RPMI7951 (cell line): ENCODE measurements at regions not wholly inside any gene's neighbourhood (a gene's known extent, or its start where the extent isn't known, plus 50 kb on each side); places are given as distances from the start of the nearest gene placed in this dataset.
"Not testable (repeated sequence)": the region's sequence is repeated elsewhere in the genome, so short reads cannot be mapped to it uniquely, and the experiment has no call there.

Experiments
- DNase-seq: peaks from one replicate; pipeline ENCODE4 v3.0.0-alpha.2; 2012; ENCODE audit warnings: low read depth

DNA sequence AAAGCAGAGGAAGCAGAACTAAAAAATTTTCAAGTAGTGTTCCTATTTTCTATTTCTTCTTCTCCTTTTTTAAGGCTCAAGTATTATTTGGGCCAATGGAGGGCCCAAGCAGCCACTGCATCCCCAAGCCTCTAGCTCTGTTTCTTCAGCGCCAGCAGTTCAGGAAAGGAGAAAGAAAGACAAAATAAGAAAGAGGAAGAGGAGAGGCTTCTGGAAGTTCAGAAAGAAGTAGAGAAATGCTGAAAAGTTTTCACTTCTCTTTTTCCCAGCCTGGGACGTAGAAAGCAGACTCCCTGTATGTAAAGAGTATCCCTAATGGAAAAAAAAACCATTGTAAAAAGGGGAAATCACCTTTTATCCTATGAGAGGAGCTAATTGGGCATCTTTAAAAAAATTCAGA, 165.5 kb upstream of the KLF12 start:
- DNase-seq, result no peak

DNA sequence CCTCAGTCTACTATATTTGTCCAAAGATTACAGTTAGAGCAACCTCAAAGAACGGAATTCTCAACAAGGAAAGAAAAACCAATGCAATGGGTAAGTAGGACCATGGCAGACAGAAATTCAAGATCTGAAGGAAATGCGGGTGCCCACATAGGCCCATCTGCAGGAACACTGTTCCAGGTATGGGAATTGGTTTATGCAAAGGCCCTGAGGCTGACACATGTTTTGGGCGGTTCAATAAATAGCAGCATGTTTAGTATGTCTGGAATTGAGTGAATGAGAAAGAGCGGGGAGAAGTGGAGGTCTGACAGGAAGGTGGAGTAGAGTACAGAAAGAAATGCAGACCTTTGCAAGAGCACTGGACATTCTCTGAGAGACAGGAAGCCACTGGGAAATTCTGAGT, 164.7 kb upstream of the KLF12 start:
- no peak for DNase-seq

DNA sequence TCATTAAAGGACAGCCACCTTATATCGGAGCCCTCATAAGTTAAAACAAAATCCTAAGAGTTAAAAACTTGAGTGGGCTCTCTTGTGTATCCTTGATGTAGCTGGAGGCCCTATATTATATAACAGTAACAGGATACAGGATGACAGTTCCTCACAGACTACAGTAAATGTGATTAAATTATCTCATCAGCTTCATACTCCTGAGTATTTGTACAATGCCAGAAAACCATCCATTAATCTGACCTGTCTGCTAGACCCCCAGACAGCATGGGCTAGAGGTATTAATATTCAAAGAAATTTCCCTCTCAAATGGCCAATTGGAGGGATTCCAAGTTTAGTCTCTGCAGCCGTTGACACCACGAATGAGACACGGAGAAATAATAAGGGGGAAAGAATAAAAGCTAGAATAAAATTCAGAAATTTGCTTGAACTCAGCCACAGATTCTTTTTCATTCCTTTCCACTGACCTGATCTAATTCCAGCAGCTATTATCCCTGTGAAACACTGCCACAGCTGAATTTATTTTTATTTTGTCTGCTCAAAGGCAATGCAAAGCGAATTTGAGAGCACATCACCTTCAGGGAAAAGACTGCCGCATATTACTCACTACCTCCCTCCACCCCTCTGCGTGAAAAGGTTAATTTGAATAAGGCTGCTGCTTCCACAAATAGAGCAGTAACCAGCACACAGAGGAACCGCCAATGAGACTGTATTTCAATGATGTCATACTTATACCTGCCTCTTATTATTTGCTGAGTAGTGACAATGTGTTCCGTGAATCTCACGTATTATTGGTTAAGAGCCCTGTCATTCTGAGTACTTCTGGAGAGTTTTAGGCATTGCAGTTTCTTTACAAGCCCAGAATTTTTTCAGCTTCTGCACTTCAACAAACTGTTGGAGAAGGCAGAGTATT, 155.9 kb upstream of the KLF12 start:
- DNase-seq, result peak; percentile 43

DNA sequence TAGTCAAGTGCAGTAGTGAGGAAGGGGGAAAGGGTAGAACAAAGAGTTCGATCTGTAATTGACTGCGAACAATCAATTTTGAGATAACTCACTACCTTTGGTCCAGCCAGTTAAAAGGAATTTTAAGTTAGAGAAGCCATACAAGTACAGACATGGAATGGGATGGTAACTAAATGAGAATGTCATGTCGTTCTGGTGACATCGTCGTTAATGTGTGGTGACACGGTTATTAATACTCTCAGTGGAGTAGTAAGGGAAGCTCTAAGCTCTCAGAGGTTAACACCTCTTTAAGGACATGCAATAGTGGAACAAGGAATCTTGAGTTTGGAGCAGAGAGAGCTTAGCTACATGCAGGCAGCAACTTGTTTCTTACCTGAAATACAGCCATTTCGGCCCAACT, 154.9 kb upstream of the KLF12 start:
- no peak for DNase-seq

DNA sequence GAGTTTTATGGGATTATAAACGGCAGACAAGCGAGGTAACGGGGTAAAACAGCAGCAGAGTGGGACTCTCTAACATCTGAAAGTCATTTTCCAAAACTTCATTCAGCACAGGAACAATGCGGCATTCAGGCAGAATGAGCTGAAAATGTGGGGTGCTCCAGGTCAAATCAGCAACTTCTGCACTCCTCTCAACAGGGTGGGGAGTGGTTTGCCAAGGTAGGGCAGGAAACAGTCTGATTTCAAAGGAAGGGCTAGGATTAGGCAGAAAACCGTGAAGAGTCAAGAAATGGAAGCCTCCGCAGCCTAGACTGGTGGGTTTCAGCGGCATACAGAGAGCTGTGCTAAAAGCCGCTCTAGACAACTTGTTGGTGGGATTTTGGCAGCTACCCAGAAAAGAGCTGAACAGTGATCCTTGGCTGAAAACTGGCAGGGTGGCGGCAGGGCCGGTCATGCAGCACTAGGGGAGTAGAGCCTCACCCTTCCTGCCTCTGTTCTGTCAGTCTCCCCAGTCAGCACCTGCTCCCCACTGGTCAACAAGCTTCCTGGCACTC, 154.2 kb upstream of the KLF12 start:
- DNase-seq, result peak; percentile 15

DNA sequence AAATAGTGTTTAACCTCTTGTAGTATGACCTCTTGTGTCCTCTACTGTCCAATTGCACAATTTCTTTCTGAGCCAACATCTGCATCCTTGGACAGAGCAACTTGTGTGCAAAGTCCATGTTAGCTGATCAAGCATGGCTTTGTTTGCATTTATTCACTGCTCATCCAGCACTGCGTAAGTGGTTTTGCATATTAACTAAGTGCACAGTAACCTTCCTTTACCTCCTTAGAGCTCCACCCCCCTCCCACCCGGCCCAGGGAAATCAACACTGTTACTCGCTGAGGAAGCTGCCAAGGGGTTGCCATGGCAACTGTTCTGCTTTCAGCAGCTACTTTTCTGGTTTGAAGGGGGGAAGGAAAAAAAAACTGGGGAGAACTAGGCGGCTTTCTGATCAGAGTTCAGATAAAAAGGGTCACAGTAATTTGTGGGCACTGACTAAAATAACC, 153.5 kb upstream of the KLF12 start:
- DNase-seq, result peak; percentile 81

DNA sequence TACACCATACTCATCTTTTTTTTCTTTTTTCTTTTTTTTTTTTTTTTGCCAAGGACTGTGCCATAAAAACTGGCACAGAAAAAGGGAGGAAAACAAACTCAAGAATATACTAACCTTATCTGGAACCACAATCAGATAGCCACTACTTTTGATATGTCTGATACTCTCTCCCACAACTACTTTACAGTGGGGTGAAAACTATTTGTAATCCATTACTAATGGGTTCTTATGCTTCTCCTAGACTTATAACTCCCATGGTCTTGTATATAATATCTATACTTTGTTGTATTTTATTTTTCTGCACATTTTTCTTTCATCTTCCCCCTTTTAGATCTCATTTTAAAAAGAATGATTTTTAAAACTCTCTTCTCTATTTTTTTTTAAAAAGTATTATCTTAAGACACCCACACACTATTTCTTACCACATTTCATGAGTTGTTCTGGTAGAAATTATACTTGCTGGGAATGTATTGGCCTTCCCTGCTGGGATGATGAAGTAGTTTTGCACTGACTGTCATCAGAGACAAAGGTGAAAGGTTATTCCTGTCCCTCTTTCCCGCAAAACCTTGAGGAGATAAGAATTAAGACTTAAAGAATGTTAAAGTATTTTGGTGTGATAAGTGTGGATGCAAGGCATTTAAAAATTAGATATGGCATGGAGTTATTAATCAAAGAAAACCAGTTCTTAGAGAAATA, 146.7 kb upstream of the KLF12 start:
- no peak for DNase-seq

DNA sequence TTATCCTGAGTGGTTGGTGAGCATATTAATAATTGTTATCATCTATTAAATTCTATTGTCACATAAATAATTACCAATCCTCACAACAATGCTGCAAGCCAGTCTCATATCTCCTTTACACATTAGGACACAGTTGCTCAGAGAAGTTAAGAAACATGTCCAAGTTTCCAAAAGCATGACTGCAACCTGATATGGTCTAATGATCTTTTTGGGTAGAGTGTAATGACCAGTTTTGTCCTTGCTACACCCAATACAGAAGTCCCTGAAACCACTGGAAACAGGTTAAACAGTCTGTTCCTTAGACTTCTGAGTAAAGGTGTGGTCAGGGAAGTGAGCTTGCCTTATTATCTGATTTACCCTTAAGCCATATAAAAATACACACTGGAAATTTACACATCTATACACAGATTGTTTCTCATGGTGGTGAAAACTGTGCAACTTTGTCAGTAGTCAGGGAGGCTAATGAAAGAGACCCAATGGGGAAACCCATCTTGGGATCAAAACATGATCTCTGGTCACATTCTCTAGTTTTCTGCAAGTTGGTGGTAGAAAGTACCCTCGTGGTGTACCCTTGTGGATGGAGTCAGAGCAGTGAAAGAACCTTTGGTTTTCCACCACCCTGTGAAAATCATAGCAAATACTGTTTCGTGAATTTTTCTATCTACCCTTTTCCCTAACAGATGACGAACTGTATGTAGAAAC, 146.0 kb upstream of the KLF12 start:
- no peak for DNase-seq

DNA sequence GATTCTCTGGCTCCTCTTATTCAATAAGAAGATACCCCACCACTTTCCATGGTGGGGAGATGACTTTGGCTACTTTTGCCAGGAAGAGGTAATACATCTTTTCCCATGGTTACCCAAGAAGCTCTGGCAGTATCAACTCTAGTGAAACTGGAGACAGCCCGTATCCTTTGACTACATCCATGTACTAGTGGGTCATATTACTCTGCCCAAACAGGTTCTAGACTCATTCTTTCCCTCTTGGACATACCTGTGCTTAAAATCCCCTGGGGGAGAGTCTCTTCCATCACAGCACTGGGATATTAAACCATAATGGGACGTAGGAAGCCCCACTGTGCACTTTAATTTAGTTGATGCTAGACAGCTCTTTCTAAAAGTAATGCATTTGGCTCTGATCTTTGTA, 144.7 kb upstream of the KLF12 start:
- no peak for DNase-seq

DNA sequence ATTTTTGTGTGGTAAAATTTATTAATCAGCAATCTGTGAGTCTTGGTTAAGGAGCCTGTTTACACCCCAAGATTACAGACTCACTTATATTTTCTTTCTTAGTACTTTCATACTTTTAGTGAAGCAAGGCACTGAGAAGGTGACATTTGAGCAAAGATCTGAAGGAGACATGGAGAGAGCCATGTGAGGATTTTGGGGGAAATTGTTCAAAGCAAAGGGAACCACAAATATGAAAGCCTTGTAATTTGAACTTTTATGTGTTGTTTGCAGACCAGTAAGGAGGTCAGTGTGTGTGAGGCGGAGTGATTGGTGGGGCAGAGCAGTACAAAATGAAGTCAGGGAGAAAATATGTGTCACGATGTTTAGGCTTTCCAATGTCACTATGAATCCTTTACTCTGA, 140.7 kb upstream of the KLF12 start:
- DNase-seq, result no peak

DNA sequence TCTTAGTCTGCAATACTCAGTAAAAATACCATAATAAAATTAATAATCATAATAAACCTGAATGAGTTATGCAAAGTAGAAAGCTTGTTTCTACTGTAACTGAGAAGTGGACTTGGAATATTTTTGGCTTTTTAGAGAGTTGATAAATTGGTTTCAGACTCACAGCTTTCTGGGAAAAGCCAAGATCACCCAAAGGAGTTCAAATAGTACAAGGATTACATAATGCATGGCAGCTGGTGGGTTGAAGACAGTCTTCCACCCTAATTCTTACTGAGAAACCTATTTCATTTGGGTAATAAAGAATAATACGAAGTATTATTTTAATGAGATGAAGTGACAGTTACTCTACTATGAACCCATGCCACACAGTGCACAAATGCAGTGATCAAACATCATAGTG, 139.4 kb upstream of the KLF12 start:
- no peak for DNase-seq

DNA sequence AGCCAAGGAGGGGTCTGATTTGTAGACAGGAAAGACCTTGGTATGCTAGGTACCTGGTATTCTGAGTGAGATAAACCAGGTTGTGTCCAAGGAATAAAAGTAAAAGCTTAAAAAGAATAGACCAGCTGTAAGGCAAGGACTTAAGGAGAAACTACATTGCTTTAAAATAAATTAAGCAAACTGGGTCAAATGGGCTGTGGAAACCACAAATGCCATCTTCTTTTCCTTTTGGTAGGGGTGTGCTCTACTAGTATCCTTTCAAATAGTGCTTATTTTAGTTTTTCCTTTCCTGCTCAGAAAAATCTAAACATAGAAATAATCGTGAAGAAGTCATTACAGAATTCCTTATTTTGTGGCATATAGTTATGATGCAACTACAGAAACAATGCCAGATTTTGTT, 138.6 kb upstream of the KLF12 start:
- no peak for DNase-seq

DNA sequence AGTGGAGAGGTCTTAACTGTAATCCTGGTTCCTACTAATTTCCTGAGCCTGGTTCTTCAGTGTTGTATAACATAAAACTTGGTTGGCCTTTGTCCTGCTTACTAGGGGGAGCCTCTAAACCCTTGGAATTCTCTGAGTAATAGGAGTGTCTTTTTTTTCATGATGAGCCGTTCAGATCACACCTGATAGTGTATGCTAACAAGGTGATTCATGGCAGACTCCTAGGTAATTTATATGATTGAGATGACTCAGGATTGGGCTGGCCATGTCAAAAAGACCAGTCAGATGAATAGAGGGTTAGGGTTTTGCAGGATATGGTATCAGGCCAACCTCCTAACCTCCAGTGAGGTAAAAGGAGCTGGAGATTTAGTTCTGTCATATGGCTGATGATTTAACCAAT, 135.8 kb upstream of the KLF12 start:
- DNase-seq, result no peak

DNA sequence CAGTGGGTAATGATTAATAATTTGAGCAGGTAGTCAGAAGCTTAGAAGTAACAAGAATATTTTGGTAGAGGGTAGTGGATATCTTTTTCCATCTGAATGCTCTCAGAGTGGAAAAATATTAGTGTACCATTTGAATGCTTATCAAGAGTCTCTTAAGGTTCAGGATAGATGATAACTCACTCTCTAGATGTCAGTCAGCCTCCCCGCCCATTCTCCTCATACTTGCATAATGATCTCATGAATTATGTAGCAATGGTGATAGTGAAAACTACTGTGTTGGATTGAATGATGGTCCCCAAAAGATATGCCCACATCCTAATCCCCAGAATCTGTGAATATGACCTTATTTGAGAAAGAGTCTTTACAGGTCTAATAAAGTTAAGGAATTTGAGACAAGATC, 132.7 kb upstream of the KLF12 start:
- DNase-seq, result no peak

DNA sequence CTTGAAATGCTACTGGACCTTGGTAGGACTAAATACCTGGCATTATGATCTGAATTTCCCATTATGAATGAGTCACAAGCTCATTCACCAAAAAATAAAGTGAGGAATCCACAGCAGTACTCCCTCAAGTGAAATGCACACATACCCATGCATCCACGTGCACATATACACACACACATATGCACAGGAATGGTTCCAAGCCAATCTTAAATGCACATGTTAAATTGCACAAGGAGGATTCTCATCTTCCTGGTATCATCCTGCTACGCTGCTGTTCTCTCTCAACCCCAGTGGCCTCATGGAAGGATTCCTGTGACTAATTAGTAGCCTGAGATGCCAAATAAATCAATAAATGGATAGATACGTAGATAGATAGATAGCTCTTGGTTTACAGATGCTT, 132.1 kb upstream of the KLF12 start:
- DNase-seq, result no peak

DNA sequence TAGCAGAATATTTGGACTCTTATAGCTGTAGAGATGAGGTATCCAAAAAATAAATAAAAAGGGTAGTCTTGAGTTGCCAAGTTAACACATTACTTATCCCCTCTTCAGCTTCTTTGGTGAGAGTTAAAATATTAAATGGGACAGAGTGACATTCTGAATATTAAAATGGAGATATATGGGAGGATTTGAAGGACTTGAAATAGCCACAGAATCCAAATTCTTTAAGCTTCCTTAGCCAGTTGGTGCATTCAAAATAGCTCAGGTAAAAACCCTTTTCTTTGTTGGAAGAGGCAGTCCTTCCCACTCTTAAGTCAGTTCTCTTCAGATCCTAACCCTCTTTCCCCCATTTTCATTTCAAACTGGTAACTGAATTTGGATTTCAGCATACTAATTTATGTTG, 130.1 kb upstream of the KLF12 start:
- no peak for DNase-seq

DNA sequence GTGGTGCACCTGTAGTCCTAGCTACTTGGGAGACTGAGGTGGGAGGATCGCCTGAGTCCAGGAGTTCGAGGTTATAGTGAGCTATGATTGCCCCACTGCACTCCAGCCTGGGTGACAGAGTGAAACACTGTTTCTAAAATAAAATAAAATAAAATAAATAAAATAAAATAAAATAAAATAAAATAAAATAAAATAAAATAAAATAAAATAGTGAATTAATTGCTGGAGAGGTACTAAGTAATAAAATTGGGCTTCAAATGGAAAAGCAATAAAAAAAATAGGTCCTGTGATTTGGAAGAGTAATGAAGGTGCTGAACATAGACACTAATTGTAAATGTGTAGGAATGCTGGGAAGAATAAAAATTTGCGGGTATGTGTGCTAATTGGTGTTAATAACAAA, 126.2 kb upstream of the KLF12 start:
- DNase-seq, result not testable (repeated sequence)

DNA sequence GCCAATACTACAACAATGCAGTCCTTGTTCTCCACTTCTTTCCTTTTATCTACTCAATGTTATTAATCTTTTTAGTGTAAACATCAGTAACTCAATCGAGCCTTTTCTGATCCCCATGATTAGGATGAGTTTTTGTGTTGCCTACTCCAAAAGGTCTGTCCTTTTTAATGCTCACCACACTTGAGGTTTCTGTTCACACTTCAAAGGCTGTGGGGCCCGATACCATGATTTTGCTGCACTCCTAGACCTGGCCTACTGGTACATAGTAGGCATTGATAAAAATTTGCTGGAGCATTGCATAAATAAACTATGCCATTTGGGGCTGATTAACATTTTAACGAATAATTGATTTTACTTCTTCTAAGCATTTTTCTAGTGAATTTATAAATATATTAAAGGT, 125.4 kb upstream of the KLF12 start:
- DNase-seq, result no peak

DNA sequence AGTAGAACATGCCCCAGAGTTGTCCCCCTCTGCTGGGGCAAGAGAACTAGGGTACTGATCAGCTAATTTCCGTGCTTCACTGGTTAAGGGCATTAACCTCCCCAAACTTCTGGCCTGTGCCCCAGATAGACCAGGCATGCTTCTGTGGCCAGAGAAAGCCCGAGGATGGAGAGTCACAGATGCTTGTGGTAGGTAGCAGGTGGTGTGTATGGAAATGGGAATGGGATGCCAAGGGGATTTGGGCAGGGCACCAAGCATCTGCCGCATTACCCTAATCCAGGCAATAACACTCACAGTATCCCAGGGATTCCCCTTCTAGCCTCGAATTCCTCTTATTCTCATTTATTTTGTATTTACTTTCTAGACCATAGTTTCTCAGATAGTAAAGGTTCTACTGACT, 124.8 kb upstream of the KLF12 start:
- DNase-seq, result no peak

DNA sequence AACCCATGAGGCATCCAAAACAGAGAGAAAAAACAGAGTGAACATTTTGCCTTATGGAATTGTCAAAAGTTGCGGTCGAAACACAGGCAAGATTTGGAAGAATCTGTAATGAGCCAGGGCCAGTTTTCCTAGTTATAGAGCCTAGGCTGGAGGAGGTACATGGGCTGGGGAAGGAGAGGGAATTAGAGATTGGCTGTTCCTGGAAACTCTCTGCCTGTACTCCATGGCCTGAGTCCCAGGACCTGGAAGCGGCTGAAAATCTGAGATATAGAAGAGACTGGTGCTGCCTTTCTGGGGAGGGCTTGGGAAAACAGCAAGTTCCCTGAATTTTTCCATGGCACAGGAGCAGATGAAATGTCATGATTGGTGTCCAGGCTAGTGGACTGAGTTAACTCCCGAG, 122.8 kb upstream of the KLF12 start:
- no peak for DNase-seq

DNA sequence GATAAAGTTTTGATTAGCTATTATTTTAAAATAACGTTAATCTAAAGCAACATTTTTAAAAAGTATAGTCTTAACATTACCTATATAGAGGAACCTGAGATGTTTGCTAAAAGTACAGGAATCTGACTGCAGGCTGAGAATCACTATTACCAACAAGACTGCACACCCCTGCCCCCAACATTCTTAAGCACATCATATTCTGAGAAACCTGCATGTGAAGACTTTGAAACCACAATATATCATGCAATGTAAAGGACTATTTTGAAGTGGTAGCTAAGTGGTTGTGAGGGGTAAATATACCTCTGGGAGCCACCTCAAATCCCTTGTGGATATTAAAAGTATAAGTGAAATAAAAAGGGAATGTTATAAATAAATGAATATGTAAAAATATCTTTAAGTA, 119.0 kb upstream of the KLF12 start:
- no peak for DNase-seq

DNA sequence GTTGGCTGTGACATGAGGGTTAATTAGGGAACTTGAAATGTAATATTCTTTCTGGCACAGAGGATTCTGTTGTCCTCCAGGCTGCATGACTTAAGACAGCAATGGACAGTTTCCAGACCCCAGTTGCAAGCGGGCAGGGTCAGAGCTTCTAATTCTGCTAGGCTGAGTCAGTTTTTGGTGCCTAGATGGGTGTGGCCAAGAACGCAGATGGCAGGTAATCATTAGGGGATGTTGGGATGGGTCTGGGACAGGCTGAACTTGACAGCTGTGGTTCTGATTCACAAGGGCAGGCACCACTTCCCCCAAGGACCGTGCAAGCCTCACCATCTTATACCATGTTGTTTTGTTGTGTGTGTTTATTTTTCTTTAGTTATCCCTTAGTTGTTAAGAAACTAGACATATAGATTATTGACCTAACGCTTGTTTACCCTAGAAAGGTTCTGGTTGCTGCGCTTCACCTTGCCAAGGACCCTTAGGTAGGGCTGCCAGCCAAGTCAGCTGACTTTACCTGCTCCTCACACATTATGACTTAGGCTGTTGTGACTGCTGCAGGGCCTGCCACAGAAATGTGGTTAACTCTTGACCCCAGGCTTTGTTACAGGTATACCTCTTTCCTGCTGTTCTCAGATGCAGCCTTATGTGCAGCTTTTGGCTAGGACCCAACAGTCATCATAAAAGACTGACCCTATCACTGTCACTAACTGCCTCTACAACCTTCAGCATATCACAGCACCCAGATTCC, 117.7 kb upstream of the KLF12 start:
- DNase-seq, result peak; percentile 54
